ENCODE measurements at regions not wholly inside any gene's neighbourhood (a gene's known extent, or its start where the extent isn't known, plus 50 kb on each side); places are given as distances from the start of the nearest gene placed in this dataset.

- no peak overlapping the region for H2BK15ac ChIP-seq (replicated peaks; ENCODE audit: low read depth)
- H3K4ac ChIP-seq (ENCODE audit: low read depth, low read length): no peak overlapping the region
- H3K9ac ChIP-seq (ENCODE audit: low read length): no peak overlapping the region
- DNase-seq: no peak
- no peaks in the 10 kb centered on the region for H3K4me1 ChIP-seq (ENCODE audit: control insufficient read depth, low read depth, low read length)
- H3K4me2 ChIP-seq (ENCODE audit: low read length): no peak overlapping the region
- no peak overlapping the region for H2AK5ac ChIP-seq (ENCODE audit: low read length)
- H4K5ac ChIP-seq (ENCODE audit: low read length): no peak overlapping the region
- H4K8ac ChIP-seq (ENCODE audit: low read depth, low read length): no peak overlapping the region
- no peaks in the 10 kb centered on the region for H3K27me3 ChIP-seq (ENCODE audit: insufficient read depth, low read length, poor library complexity)
- H3K18ac ChIP-seq (ENCODE audit: low read length): no peak overlapping the region
- H3K56ac ChIP-seq (ENCODE audit: low read length): no peak overlapping the region
- no peak overlapping the region for H2BK5ac ChIP-seq (ENCODE audit: low read length)
- no peaks in the 10 kb centered on the region for H3K79me2 ChIP-seq (ENCODE audit: control insufficient read depth, insufficient read depth, low read length)
- no CpG with 5 or more reads among the region's 2 CpGs for WGBS (ENCODE audit: extremely low coverage, insufficient coverage, low lambda C conversion rate)
- H3K36me3 ChIP-seq (ENCODE audit: control insufficient read depth, insufficient read depth, low read length): no peaks in the 10 kb centered on the region
- H2BK120ac ChIP-seq (ENCODE audit: low read depth, low read length): no peak overlapping the region
- H3K27ac ChIP-seq (ENCODE audit: low read depth, low read length): no peak overlapping the region
- H3K4me3 ChIP-seq (ENCODE audit: low read length): no peak overlapping the region
- H3K79me1 ChIP-seq (ENCODE audit: low read length): no peaks in the 10 kb centered on the region
- no peak overlapping the region for H3K23ac ChIP-seq (ENCODE audit: low read length)
Observed at GRCh38 chr12:87922736-87923135, 106.5 kb downstream of the C12orf50 start.

- WGBS (ENCODE audit: extremely low coverage, insufficient coverage, low lambda C conversion rate): no CpG with 5 or more reads among the region's 4 CpGs
Observed at GRCh38 chr12:87921621-87922020, 107.6 kb downstream of the C12orf50 start.

GRCh38 chr12:87920139-87920538 is 109.1 kb downstream of the C12orf50 start:
- Histone ChIP-seq H3K9ac (ENCODE audit: low read length) (no peak overlapping the region), H4K8ac (ENCODE audit: low read depth, low read length) (no peak overlapping the region), H3K4me3 (ENCODE audit: low read length) (no peak overlapping the region), H2BK5ac (ENCODE audit: low read length) (no peak overlapping the region), H3K18ac (ENCODE audit: low read length) (no peak overlapping the region), H3K23ac (ENCODE audit: low read length) (no peak overlapping the region), H3K79me2 (ENCODE audit: control insufficient read depth, insufficient read depth, low read length) (no peaks in the 10 kb centered on the region), H3K36me3 (ENCODE audit: control insufficient read depth, insufficient read depth, low read length) (no peaks in the 10 kb centered on the region), H4K5ac (ENCODE audit: low read length) (no peak overlapping the region), H2BK15ac (replicated peaks; ENCODE audit: low read depth) (no peak overlapping the region), H2AK5ac (ENCODE audit: low read length) (no peak overlapping the region), H3K4me2 (ENCODE audit: low read length) (no peak overlapping the region), H3K56ac (ENCODE audit: low read length) (no peak overlapping the region), H3K27me3 (ENCODE audit: insufficient read depth, low read length, poor library complexity) (no peaks in the 10 kb centered on the region), H2BK120ac (ENCODE audit: low read depth, low read length) (no peak overlapping the region), H3K27ac (ENCODE audit: low read depth, low read length) (no peak overlapping the region), H3K4me1 (ENCODE audit: control insufficient read depth, low read depth, low read length) (no peaks in the 10 kb centered on the region), H3K4ac (ENCODE audit: low read depth, low read length) (no peak overlapping the region), H3K79me1 (ENCODE audit: low read length) (no peaks in the 10 kb centered on the region)
- no peak for DNase-seq

More at GRCh38 chr12:87921621-87922020, 107.6 kb downstream of the C12orf50 start:
- Histone ChIP-seq H2BK120ac (ENCODE audit: low read depth, low read length) (no peak overlapping the region), H3K36me3 (ENCODE audit: control insufficient read depth, insufficient read depth, low read length) (no peaks in the 10 kb centered on the region), H3K23ac (ENCODE audit: low read length) (no peak overlapping the region), H3K4me3 (ENCODE audit: low read length) (no peak overlapping the region), H2BK5ac (ENCODE audit: low read length) (no peak overlapping the region), H3K4ac (ENCODE audit: low read depth, low read length) (no peak overlapping the region), H3K4me1 (ENCODE audit: control insufficient read depth, low read depth, low read length) (no peaks in the 10 kb centered on the region), H2AK5ac (ENCODE audit: low read length) (no peak overlapping the region), H3K4me2 (ENCODE audit: low read length) (no peak overlapping the region), H3K9ac (ENCODE audit: low read length) (no peak overlapping the region), H3K79me1 (ENCODE audit: low read length) (no peaks in the 10 kb centered on the region), H3K18ac (ENCODE audit: low read length) (no peak overlapping the region), H3K27ac (ENCODE audit: low read depth, low read length) (no peak overlapping the region), H4K5ac (ENCODE audit: low read length) (no peak overlapping the region), H4K8ac (ENCODE audit: low read depth, low read length) (no peak overlapping the region), H3K79me2 (ENCODE audit: control insufficient read depth, insufficient read depth, low read length) (no peaks in the 10 kb centered on the region), H2BK15ac (replicated peaks; ENCODE audit: low read depth) (no peak overlapping the region), H3K27me3 (ENCODE audit: insufficient read depth, low read length, poor library complexity) (no peaks in the 10 kb centered on the region), H3K56ac (ENCODE audit: low read length) (no peak overlapping the region)
- no peak for DNase-seq

DNA sequence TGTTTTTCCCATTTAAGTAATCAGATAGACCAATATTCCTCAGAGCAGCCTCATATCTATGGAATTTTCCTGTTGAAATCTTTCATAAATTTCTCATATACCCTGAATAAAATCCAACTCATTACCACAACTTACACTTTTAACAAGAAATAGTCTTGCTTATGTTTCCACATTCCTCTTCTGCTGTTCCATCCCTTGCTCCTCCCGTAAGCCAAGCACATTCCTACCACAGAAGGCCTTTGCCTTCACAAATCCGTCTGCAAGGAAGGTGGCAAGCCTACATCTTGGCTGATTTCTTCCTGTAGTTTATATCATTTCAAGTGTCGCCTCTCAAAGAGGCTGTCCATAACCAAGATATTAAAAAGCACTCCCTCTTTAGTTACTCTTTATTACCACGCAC is 127.7 kb downstream of the C12orf50 start:
- Histone ChIP-seq H3K4ac (ENCODE audit: low read depth, low read length) (no peak overlapping the region), H3K4me3 (ENCODE audit: low read length) (no peak overlapping the region), H3K23ac (ENCODE audit: low read length) (no peak overlapping the region), H3K4me1 (ENCODE audit: control insufficient read depth, low read depth, low read length) (no peaks in the 10 kb centered on the region), H3K56ac (ENCODE audit: low read length) (no peak overlapping the region), H2BK5ac (ENCODE audit: low read length) (no peak overlapping the region), H2BK120ac (ENCODE audit: low read depth, low read length) (no peak overlapping the region), H2BK15ac (replicated peaks; ENCODE audit: low read depth) (no peak overlapping the region), H4K8ac (ENCODE audit: low read depth, low read length) (no peak overlapping the region), H3K4me2 (ENCODE audit: low read length) (no peak overlapping the region), H3K79me1 (ENCODE audit: low read length) (no peaks in the 10 kb centered on the region), H3K27ac (ENCODE audit: low read depth, low read length) (no peak overlapping the region), H3K9ac (ENCODE audit: low read length) (no peak overlapping the region), H3K18ac (ENCODE audit: low read length) (no peak overlapping the region), H2AK5ac (ENCODE audit: low read length) (no peak overlapping the region), H3K27me3 (ENCODE audit: insufficient read depth, low read length, poor library complexity) (no peaks in the 10 kb centered on the region), H3K79me2 (ENCODE audit: control insufficient read depth, insufficient read depth, low read length) (no peaks in the 10 kb centered on the region), H3K36me3 (ENCODE audit: control insufficient read depth, insufficient read depth, low read length) (no peaks in the 10 kb centered on the region), H4K5ac (ENCODE audit: low read length) (no peak overlapping the region)
- no peak for DNase-seq
- no CpG with 5 or more reads among the region's 4 CpGs for WGBS (ENCODE audit: extremely low coverage, insufficient coverage, low lambda C conversion rate)

- Histone ChIP-seq H3K4me1 (ENCODE audit: control insufficient read depth, low read depth, low read length) (no peaks in the 10 kb centered on the region), H3K4me2 (ENCODE audit: low read length) (no peak overlapping the region), H3K23ac (ENCODE audit: low read length) (no peak overlapping the region), H4K5ac (ENCODE audit: low read length) (no peak overlapping the region), H3K18ac (ENCODE audit: low read length) (no peak overlapping the region), H3K4me3 (ENCODE audit: low read length) (no peak overlapping the region), H3K4ac (ENCODE audit: low read depth, low read length) (no peak overlapping the region), H2BK120ac (ENCODE audit: low read depth, low read length) (no peak overlapping the region), H2AK5ac (ENCODE audit: low read length) (no peak overlapping the region), H2BK5ac (ENCODE audit: low read length) (no peak overlapping the region), H3K27me3 (ENCODE audit: insufficient read depth, low read length, poor library complexity) (no peaks in the 10 kb centered on the region), H3K27ac (ENCODE audit: low read depth, low read length) (no peak overlapping the region), H3K36me3 (ENCODE audit: control insufficient read depth, insufficient read depth, low read length) (no peaks in the 10 kb centered on the region), H3K79me2 (ENCODE audit: control insufficient read depth, insufficient read depth, low read length) (no peaks in the 10 kb centered on the region), H3K79me1 (ENCODE audit: low read length) (no peaks in the 10 kb centered on the region), H3K9ac (ENCODE audit: low read length) (no peak overlapping the region), H2BK15ac (replicated peaks; ENCODE audit: low read depth) (no peak overlapping the region), H3K56ac (ENCODE audit: low read length) (no peak overlapping the region), H4K8ac (ENCODE audit: low read depth, low read length) (no peak overlapping the region)
- 100% methylated on average over 1 of the region's 3 CpGs for WGBS (ENCODE audit: extremely low coverage, insufficient coverage, low lambda C conversion rate)
- DNase-seq: no peak
Observed at GRCh38 chr12:87897662-87898061, 131.5 kb downstream of the C12orf50 start.

- Histone ChIP-seq H3K79me2 (ENCODE audit: control insufficient read depth, insufficient read depth, low read length) (no peaks in the 10 kb centered on the region), H2BK5ac (ENCODE audit: low read length) (no peak overlapping the region), H3K4me3 (ENCODE audit: low read length) (no peak overlapping the region), H2AK5ac (ENCODE audit: low read length) (no peak overlapping the region), H3K36me3 (ENCODE audit: control insufficient read depth, insufficient read depth, low read length) (no peaks in the 10 kb centered on the region), H4K8ac (ENCODE audit: low read depth, low read length) (no peak overlapping the region), H3K4ac (ENCODE audit: low read depth, low read length) (no peak overlapping the region), H3K4me1 (ENCODE audit: control insufficient read depth, low read depth, low read length) (no peaks in the 10 kb centered on the region), H3K56ac (ENCODE audit: low read length) (no peak overlapping the region), H3K23ac (ENCODE audit: low read length) (no peak overlapping the region), H3K79me1 (ENCODE audit: low read length) (no peaks in the 10 kb centered on the region), H2BK120ac (ENCODE audit: low read depth, low read length) (no peak overlapping the region), H3K9ac (ENCODE audit: low read length) (no peak overlapping the region), H2BK15ac (replicated peaks; ENCODE audit: low read depth) (no peak overlapping the region), H3K4me2 (ENCODE audit: low read length) (no peak overlapping the region), H3K27ac (ENCODE audit: low read depth, low read length) (no peak overlapping the region), H3K27me3 (ENCODE audit: insufficient read depth, low read length, poor library complexity) (no peaks in the 10 kb centered on the region), H3K18ac (ENCODE audit: low read length) (no peak overlapping the region), H4K5ac (ENCODE audit: low read length) (no peak overlapping the region)
- no peak for DNase-seq
- WGBS (ENCODE audit: extremely low coverage, insufficient coverage, low lambda C conversion rate): no CpG with 5 or more reads among the region's 3 CpGs
Observed at GRCh38 chr12:87883806-87884205, 145.4 kb downstream of the C12orf50 start.

All from mesendoderm (in vitro differentiated cells).